Glutamatergic neuron (in vitro differentiated cells): ENCODE measurements at regions not wholly inside any gene's neighbourhood (a gene's known extent, or its start where the extent isn't known, plus 50 kb on each side); places are given as distances from the start of the nearest gene placed in this dataset.

Source experiments
- DNase-seq: peaks from one replicate; pipeline ENCODE4 v3.0.0; 2022
- H3K27ac Mint-ChIP-seq: one replicate; pipeline ENCODE4 v1.8.0; 2020; ENCODE audit warnings: mild to moderate bottlenecking, mixed read lengths, inconsistent platforms; ENCODE audit not compliant: unreplicated experiment
- H3K27me3 Mint-ChIP-seq: one replicate; pipeline ENCODE4 v1.8.0; 2020; ENCODE audit warnings: mild to moderate bottlenecking, moderate library complexity, mixed read lengths, inconsistent platforms; ENCODE audit not compliant: unreplicated experiment
- H3K36me3 Mint-ChIP-seq: one replicate; pipeline ENCODE4 v1.8.0; 2020; ENCODE audit warnings: mild to moderate bottlenecking, mixed read lengths, inconsistent platforms; ENCODE audit not compliant: unreplicated experiment
- H3K4me1 Mint-ChIP-seq: one replicate; pipeline ENCODE4 v1.8.0; 2020; ENCODE audit warnings: mild to moderate bottlenecking, low read depth, mixed read lengths, inconsistent platforms; ENCODE audit not compliant: unreplicated experiment
- H3K4me3 Mint-ChIP-seq: one replicate; pipeline ENCODE4 v1.8.0; 2020; ENCODE audit warnings: mild to moderate bottlenecking, mixed read lengths, inconsistent platforms; ENCODE audit not compliant: unreplicated experiment
- H3K9me3 Mint-ChIP-seq: one replicate; pipeline ENCODE4 v1.8.0; 2020; ENCODE audit warnings: mild to moderate bottlenecking, moderate library complexity, mixed read lengths, inconsistent platforms; ENCODE audit not compliant: unreplicated experiment
- CTCF ChIP-seq: fragments of 200-600 bp; sonication (generic); IDR thresholded peaks from one replicate; pipeline ENCODE4 v1.5.0; 2021; ENCODE audit not compliant: partially characterized antibody, unreplicated experiment

GRCh38 chr11:110958216-110958615, 246.0 kb upstream of the ARHGAP20 start:
- H3K9me3 Mint-ChIP-seq, result no peaks in the 10 kb centered on the region
- H3K4me3 Mint-ChIP-seq, result no peak overlapping the region
- no peaks in the 10 kb centered on the region for H3K27me3 Mint-ChIP-seq
- no peak overlapping the region for H3K27ac Mint-ChIP-seq
- no peak for DNase-seq
- no peak for TF ChIP-seq CTCF
- no peaks in the 10 kb centered on the region for H3K36me3 Mint-ChIP-seq
- H3K4me1 Mint-ChIP-seq, result peaks cover 3% of the 10 kb centered on the region

- Mint-ChIP-seq H3K27ac (no peak overlapping the region), H3K9me3 (no peaks in the 10 kb centered on the region), H3K4me3 (no peak overlapping the region), H3K4me1 (no peaks in the 10 kb centered on the region), H3K27me3 (no peaks in the 10 kb centered on the region), H3K36me3 (no peaks in the 10 kb centered on the region)
- DNase-seq, result no peak
- TF ChIP-seq CTCF, result no peak
Measured at GRCh38 chr11:110955776-110956175, 243.5 kb upstream of the ARHGAP20 start.

GRCh38 chr11:110951950-110952503, 239.8 kb upstream of the ARHGAP20 start:
- H3K9me3 Mint-ChIP-seq, result no peaks in the 10 kb centered on the region
- H3K27me3 Mint-ChIP-seq, result no peaks in the 10 kb centered on the region
- H3K27ac Mint-ChIP-seq, result no peak overlapping the region
- DNase-seq, result no peak
- H3K4me1 Mint-ChIP-seq, result no peaks in the 10 kb centered on the region
- H3K4me3 Mint-ChIP-seq, result no peak overlapping the region
- TF ChIP-seq CTCF, result no peak
- peaks cover 9% of the 10 kb centered on the region for H3K36me3 Mint-ChIP-seq

GRCh38 chr11:110951037-110951949, 239.1 kb upstream of the ARHGAP20 start:
- Mint-ChIP-seq H3K4me3 (no peak overlapping the region), H3K9me3 (no peaks in the 10 kb centered on the region), H3K27me3 (no peaks in the 10 kb centered on the region), H3K36me3 (peaks cover 9% of the 10 kb centered on the region), H3K4me1 (no peaks in the 10 kb centered on the region), H3K27ac (no peak overlapping the region)
- no peak for TF ChIP-seq CTCF
- no peak for DNase-seq

- Mint-ChIP-seq H3K36me3 (peaks cover 14% of the 10 kb centered on the region), H3K9me3 (no peaks in the 10 kb centered on the region), H3K27ac (no peak overlapping the region), H3K4me1 (no peaks in the 10 kb centered on the region), H3K27me3 (no peaks in the 10 kb centered on the region), H3K4me3 (no peak overlapping the region)
- TF ChIP-seq CTCF, result no peak
- no peak for DNase-seq
Measured at GRCh38 chr11:110948112-110948511, 235.9 kb upstream of the ARHGAP20 start.
